ENCODE measurements at regions not wholly inside any gene's neighbourhood (a gene's known extent, or its start where the extent isn't known, plus 50 kb on each side); places are given as distances from the start of the nearest gene placed in this dataset.

- H3K4me3 ChIP-seq (ENCODE audit: low read depth in 2 of 2, low read length in 1 of 2): no peak overlapping the region
- H3F3A ChIP-seq (replicated peaks; ENCODE audit: insufficient read depth): no peaks in the 10 kb centered on the region
- no peaks in the 10 kb centered on the region for H3K9me2 ChIP-seq
- no peaks in the 10 kb centered on the region for H3K9me3 ChIP-seq
- H3K36me3 ChIP-seq (replicated peaks in 1 of 2; ENCODE audit: control insufficient read depth in 1 of 2, insufficient read depth in 2 of 2, low read length in 1 of 2): no peaks in the 10 kb centered on the region
- no peak for DNase-seq
- no peak overlapping the region for H3K9ac ChIP-seq
- no peaks in the 10 kb centered on the region for H3K27me3 ChIP-seq (ENCODE audit: insufficient read depth)
- no peak overlapping the region for H3K4me2 ChIP-seq
- TF ChIP-seq CTCF (IDR thresholded peaks at IDR 0.05) (no peak), EZH2phosphoT487 (IDR thresholded peaks at IDR 0.05; ENCODE audit: borderline replicate concordance, low read depth) (no peak), SIN3A (IDR thresholded peaks at IDR 0.05; ENCODE audit: borderline replicate concordance, low read depth, low read length) (no peak), MEF2A (IDR thresholded peaks at IDR 0.05; ENCODE audit: borderline replicate concordance, low read depth) (no peak), CHD2 (IDR thresholded peaks at IDR 0.05; ENCODE audit: low read length, partially characterized antibody) (no peak), NFIC (IDR thresholded peaks at IDR 0.05; ENCODE audit: borderline replicate concordance) (no peak), REST (IDR thresholded peaks at IDR 0.05; ENCODE audit: low read depth, low read length) (no peak), RCOR1 (IDR thresholded peaks at IDR 0.05; ENCODE audit: low read length) (no peak), ZBTB33 (IDR thresholded peaks at IDR 0.05; ENCODE audit: borderline replicate concordance, low read depth) (no peak), POLR2AphosphoS5 (IDR thresholded peaks at IDR 0.05; ENCODE audit: low read depth, low read length) (no peak), JUND (IDR thresholded peaks at IDR 0.05) (no peak), FOSL2 (IDR thresholded peaks at IDR 0.05; ENCODE audit: borderline replicate concordance, low read depth) (no peak), FOXM1 (IDR thresholded peaks at IDR 0.05; ENCODE audit: low read depth) (no peak), GABPA (IDR thresholded peaks at IDR 0.05; ENCODE audit: low read depth) (no peak), FOXJ3 (CRISPR knock-in tag; IDR thresholded peaks at IDR 0.05) (no peak), TEAD4 (IDR thresholded peaks at IDR 0.05; ENCODE audit: borderline replicate concordance, insufficient read depth) (no peak), MXI1 (IDR thresholded peaks at IDR 0.05; ENCODE audit: low read depth, low read length) (no peak)
- H3K4me1 ChIP-seq (ENCODE audit: control insufficient read depth in 1 of 2, insufficient read depth in 2 of 2, low read depth in 1 of 2, low read length in 1 of 2): no peaks in the 10 kb centered on the region
- CTCF ChIA-PET: no interaction called here
- no peak overlapping the region for H3K27ac ChIP-seq (ENCODE audit: low read depth in 2 of 2, low read length in 1 of 2)
- no peaks in the 10 kb centered on the region; the same call in 1 of the 2 replicates for H3K79me2 ChIP-seq (ENCODE audit: insufficient read depth)
- no peak overlapping the region for H2AFZ ChIP-seq (ENCODE audit: low read depth)
- no peaks in the 10 kb centered on the region for H4K20me1 ChIP-seq (ENCODE audit: insufficient read depth)
- 81% methylated on average over 1 of the region's 1 CpG for WGBS (ENCODE audit: low lambda C conversion rate)
- POLR2A ChIA-PET: no interaction called here
These were observed 251.8 kb upstream of the CDH9 start for GRCh38 chr5:27290172-27290571.

Measured in SK-N-SH (cell line).